ENCODE measurements at regions not wholly inside any gene's neighbourhood (a gene's known extent, or its start where the extent isn't known, plus 50 kb on each side); places are given as distances from the start of the nearest gene placed in this dataset.

- DNase-seq: peak; percentile 64
Observed at GRCh38 chr6:21478883-21479539, 114.5 kb upstream of the SOX4 start.

- no peak for DNase-seq
Observed at GRCh38 chr6:21486115-21486514, 107.4 kb upstream of the SOX4 start.

GRCh38 chr6:21489826-21490225, 103.7 kb upstream of the SOX4 start:
- DNase-seq: no peak

GRCh38 chr6:21491955-21492354, 101.6 kb upstream of the SOX4 start:
- DNase-seq: no peak

GRCh38 chr6:21494505-21494904, 99.0 kb upstream of the SOX4 start:
- DNase-seq: no peak

GRCh38 chr6:21496196-21496595, 97.4 kb upstream of the SOX4 start:
- DNase-seq: no peak

- DNase-seq: no peak
Observed at GRCh38 chr6:21496706-21497105, 96.8 kb upstream of the SOX4 start.

GRCh38 chr6:21500314-21501020, 93.1 kb upstream of the SOX4 start:
- no peak for DNase-seq

- peak; percentile 96 for DNase-seq
Observed at GRCh38 chr6:21501021-21501354, 92.6 kb upstream of the SOX4 start.

- no peak for DNase-seq
Observed at GRCh38 chr6:21501815-21502214, 91.7 kb upstream of the SOX4 start.

- no peak for DNase-seq
Observed at GRCh38 chr6:21502682-21503081, 90.9 kb upstream of the SOX4 start.

GRCh38 chr6:21504790-21505189, 88.8 kb upstream of the SOX4 start:
- no peak for DNase-seq

- no peak for DNase-seq
Observed at GRCh38 chr6:21505574-21505990, 88.0 kb upstream of the SOX4 start.

GRCh38 chr6:21506126-21506525, 87.4 kb upstream of the SOX4 start:
- no peak for DNase-seq

- DNase-seq: no peak
Observed at GRCh38 chr6:21507811-21508210, 85.7 kb upstream of the SOX4 start.

GRCh38 chr6:21508753-21509152, 84.8 kb upstream of the SOX4 start:
- no peak for DNase-seq

GRCh38 chr6:21511891-21512550, 81.5 kb upstream of the SOX4 start:
- DNase-seq: no peak

- no peak for DNase-seq
Observed at GRCh38 chr6:21514288-21514687, 79.3 kb upstream of the SOX4 start.

GRCh38 chr6:21518317-21518716, 75.2 kb upstream of the SOX4 start:
- DNase-seq: no peak

GRCh38 chr6:21519642-21520041, 73.9 kb upstream of the SOX4 start:
- DNase-seq: no peak

- no peak for DNase-seq
Observed at GRCh38 chr6:21521276-21521675, 72.3 kb upstream of the SOX4 start.

GRCh38 chr6:21522143-21522747, 71.3 kb upstream of the SOX4 start:
- DNase-seq: no peak

- peak; percentile 35 for DNase-seq
Observed at GRCh38 chr6:21522797-21523456, 70.6 kb upstream of the SOX4 start.
